Breast epithelium (tissue), 4 donors: ENCODE measurements at regions not wholly inside any gene's neighbourhood (a gene's known extent, or its start where the extent isn't known, plus 50 kb on each side); places are given as distances from the start of the nearest gene placed in this dataset.

Experiments
- DNase-seq, 2 donors: peaks; one replicate each; pipeline ENCODE4 v3.0.0-alpha.2; 2019; ENCODE audit warnings: low spot score in 2 of 2
- H3K27ac ChIP-seq, 2 donors: fragments of 200-600 bp; sonication (generic) in 1 of 2; one replicate each; pipeline ENCODE4 v1.5.1; 2016 to 2019; ENCODE audit warnings: mild to moderate bottlenecking in 1 of 2
- H3K27me3 ChIP-seq, 2 donors: fragments of 200-600 bp; sonication (generic) in 1 of 2; one replicate each; pipeline versions ENCODE4 v1.5.1 to v1.6.0; 2017 to 2019; ENCODE audit warnings: control low read depth in 1 of 2, mild to moderate bottlenecking in 1 of 2
- H3K36me3 ChIP-seq: fragments of 200-600 bp; one replicate; pipeline ENCODE4 v1.5.1; 2019
- H3K4me1 ChIP-seq, 2 donors: fragments of 200-600 bp; sonication (generic); one replicate each; pipeline ENCODE4 v1.5.1; 2016 to 2019; ENCODE audit warnings: control low read depth in 1 of 2
- H3K4me3 ChIP-seq, 3 donors: fragments of 200-600 bp; sonication (generic); 1 replicate in 2 of 3; 2 replicates in 1 of 3; pipeline ENCODE4 v1.5.1; 2016 to 2019; ENCODE audit warnings: mild to moderate bottlenecking in 3 of 3, moderate library complexity in 2 of 3
- H3K9me3 ChIP-seq, 2 donors: fragments of 200-600 bp; sonication (generic) in 1 of 2; one replicate each; pipeline ENCODE4 v1.5.1; 2016 to 2019; ENCODE audit warnings: control low read depth in 1 of 2
- POLR2A ChIP-seq: fragments of 450-650 bp; IDR thresholded peaks from one replicate; pipeline ENCODE4 v1.6.1; 2016; ENCODE audit warnings: antibody characterized with exemption, mild to moderate bottlenecking, moderate library complexity
- POLR2AphosphoS5 ChIP-seq, 3 donors: sonication (generic); formaldehyde crosslinking; IDR thresholded peaks; one replicate each; pipeline ENCODE4 v1.6.1; 2017; ENCODE audit warnings: antibody characterized with exemption in 3 of 3
- intact Hi-C: fragments of 100-400 bp; cut with DNase I; formaldehyde crosslinking; loops from one replicate; pipeline ENCODE4 v1.15.1; 2023; ENCODE audit warnings: low total_unique reads
- TF ChIP-seq, protein P1 (sequence below), 3 donors: fragments of 450-650 bp; IDR thresholded peaks; one replicate each; pipeline ENCODE4 v1.5.1; 2016 to 2017; ENCODE audit warnings: antibody characterized with exemption in 3 of 3, mild to moderate bottlenecking in 3 of 3, moderate library complexity in 3 of 3

DNA sequence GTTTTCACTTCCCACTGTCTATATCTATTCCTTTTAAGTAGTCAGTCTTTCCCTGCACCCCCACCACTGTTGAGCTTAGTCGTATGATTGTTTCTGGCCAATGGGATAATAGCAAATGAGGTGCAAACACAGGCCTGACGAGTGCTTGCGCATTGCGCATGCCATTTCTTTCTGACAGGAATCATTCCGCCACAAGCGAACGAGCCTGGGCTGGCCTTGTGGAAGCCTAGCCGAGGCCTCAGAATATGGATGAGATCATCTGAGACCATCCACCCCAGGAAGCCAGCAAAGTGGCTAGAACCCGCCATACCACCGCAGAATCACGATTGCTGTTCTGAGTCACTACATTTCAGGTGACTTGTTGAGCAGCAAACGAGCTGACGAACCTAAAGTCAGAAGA, 52.2 kb upstream of the PRL start:
- intact Hi-C loops: no loop called here
- no peak for DNase-seq
- Histone ChIP-seq H3K27ac (no peak overlapping the region), H3K4me3 (no peak overlapping the region), H3K9me3 (no peaks in the 10 kb centered on the region), H3K4me1 (no peaks in the 10 kb centered on the region), H3K27me3 (no peaks in the 10 kb centered on the region), H3K36me3 (no peaks in the 10 kb centered on the region)
- TF ChIP-seq POLR2A: no peak
- TF ChIP-seq, protein P1, sequence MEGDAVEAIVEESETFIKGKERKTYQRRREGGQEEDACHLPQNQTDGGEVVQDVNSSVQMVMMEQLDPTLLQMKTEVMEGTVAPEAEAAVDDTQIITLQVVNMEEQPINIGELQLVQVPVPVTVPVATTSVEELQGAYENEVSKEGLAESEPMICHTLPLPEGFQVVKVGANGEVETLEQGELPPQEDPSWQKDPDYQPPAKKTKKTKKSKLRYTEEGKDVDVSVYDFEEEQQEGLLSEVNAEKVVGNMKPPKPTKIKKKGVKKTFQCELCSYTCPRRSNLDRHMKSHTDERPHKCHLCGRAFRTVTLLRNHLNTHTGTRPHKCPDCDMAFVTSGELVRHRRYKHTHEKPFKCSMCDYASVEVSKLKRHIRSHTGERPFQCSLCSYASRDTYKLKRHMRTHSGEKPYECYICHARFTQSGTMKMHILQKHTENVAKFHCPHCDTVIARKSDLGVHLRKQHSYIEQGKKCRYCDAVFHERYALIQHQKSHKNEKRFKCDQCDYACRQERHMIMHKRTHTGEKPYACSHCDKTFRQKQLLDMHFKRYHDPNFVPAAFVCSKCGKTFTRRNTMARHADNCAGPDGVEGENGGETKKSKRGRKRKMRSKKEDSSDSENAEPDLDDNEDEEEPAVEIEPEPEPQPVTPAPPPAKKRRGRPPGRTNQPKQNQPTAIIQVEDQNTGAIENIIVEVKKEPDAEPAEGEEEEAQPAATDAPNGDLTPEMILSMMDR (IDR thresholded peaks at IDR 0.05): no peak
- no peak for TF ChIP-seq POLR2AphosphoS5 (IDR thresholded peaks at IDR 0.05)

DNA sequence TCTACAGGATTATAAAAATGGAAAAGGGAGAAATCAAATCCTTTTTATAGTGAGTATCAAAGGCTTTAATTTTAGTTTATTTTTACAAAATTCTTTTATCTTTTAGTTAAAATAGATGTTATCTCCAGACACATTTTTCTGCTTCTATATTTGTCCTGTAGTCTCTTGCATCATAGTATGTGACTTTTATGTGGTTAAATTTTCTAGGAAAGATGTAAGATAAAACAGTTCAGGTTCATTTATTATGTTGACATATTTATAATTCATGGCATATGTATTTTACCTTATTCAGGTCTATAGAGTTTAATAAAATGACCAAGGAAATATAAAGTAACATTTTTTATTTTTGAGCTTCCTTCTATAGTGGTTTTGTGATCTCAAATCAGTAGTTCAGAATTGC, 52.7 kb upstream of the PRL start:
- Histone ChIP-seq H3K27ac (no peak overlapping the region), H3K4me1 (no peaks in the 10 kb centered on the region), H3K36me3 (no peaks in the 10 kb centered on the region), H3K27me3 (no peaks in the 10 kb centered on the region), H3K4me3 (no peak overlapping the region), H3K9me3 (no peaks in the 10 kb centered on the region)
- intact Hi-C loops: no loop called here
- DNase-seq: no peak
- no peak for TF ChIP-seq POLR2AphosphoS5 (IDR thresholded peaks at IDR 0.05)
- TF ChIP-seq, protein P1 (IDR thresholded peaks at IDR 0.05): no peak
- no peak for TF ChIP-seq POLR2A

DNA sequence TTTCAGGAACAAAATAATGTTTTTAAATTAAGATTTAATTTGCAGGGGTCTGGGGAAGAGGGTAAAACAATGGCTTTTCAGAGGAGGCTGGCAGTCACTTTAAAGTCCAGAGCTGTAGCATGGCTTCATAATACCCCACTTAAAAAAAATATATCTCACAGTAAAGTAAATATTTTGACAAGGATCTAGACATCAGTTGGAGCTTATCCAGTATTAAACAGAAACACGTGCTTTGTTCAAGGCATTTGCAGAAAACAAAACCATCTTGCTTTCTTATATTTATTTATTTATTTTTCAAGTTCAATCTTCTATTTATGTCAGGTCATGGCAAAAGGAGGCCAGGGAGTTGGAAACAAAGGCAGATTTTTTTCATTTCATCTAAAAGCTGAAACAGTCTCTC, 53.3 kb upstream of the PRL start:
- Histone ChIP-seq H3K36me3 (no peaks in the 10 kb centered on the region), H3K27me3 (no peaks in the 10 kb centered on the region), H3K27ac (no peak overlapping the region), H3K4me1 (no peaks in the 10 kb centered on the region), H3K4me3 (no peak overlapping the region), H3K9me3 (no peaks in the 10 kb centered on the region)
- TF ChIP-seq POLR2A (no peak), POLR2AphosphoS5 (IDR thresholded peaks at IDR 0.05) (no peak)
- TF ChIP-seq, protein P1 (IDR thresholded peaks at IDR 0.05): no peak
- intact Hi-C loops: no loop called here
- DNase-seq: no peak

DNA sequence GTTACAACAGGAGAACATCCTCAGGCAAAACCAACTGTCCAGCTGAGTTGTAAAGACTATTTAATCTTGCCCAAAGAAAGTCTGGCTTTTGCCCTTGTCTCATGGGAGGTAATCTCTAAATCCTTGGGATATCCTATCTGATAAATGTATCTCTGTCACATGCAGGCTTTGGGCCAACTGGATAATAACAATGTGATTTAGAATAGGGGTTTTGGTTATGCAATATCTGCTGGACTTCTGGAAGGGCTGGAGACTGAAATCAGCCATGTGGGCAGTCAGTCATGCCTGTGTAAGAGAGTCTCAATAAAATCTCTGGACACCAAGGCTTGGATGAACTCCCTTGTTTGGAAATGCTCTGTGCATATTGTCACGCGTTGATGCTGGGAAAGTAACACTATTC, 56.3 kb upstream of the PRL start:
- intact Hi-C loops: no loop called here
- no peak for TF ChIP-seq POLR2AphosphoS5 (IDR thresholded peaks at IDR 0.05)
- TF ChIP-seq POLR2A: no peak
- TF ChIP-seq, protein P1 (IDR thresholded peaks at IDR 0.05): no peak
- Histone ChIP-seq H3K9me3 (no peaks in the 10 kb centered on the region), H3K27me3 (no peaks in the 10 kb centered on the region), H3K36me3 (no peaks in the 10 kb centered on the region), H3K4me3 (no peak overlapping the region), H3K4me1 (no peaks in the 10 kb centered on the region), H3K27ac (no peak overlapping the region)
- DNase-seq: no peak

DNA sequence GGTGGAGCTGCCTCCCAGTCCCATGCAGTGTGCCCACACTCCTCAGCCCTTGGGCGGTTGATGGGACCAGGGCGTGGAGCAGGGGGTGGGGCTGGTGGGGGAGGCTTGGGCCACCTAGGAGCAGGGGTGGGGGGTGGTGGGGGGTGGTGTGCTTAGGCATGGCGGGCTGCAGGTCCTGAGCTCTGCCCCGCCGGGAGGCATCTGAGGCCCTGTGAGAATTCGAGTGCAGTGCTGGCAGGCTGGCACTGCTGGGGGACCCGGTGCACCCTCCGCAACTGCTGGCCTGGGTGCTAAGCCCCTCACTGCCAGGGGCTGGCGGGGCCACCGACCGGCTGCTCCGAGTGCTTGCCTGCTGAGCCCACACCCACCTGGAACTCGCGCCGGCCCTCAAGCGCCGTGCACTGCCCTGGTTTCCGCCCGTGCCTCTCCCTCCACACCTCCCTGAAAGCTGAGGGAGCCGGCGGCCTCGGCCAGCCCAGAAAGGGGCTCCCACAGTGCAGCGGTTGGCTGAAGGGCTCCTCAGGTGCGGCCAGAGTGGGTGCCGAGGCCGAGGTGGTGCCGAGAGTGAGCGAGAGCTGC, 59.6 kb upstream of the PRL start:
- DNase-seq: no peak
- H3K27me3 ChIP-seq: no peaks in the 10 kb centered on the region
- no peaks in the 10 kb centered on the region for H3K4me1 ChIP-seq
- H3K36me3 ChIP-seq: no peaks in the 10 kb centered on the region
- no peak for TF ChIP-seq POLR2AphosphoS5 (IDR thresholded peaks at IDR 0.05)
- TF ChIP-seq, protein P1 (IDR thresholded peaks at IDR 0.05): no peak
- no peak for TF ChIP-seq POLR2A
- intact Hi-C loops: no loop called here
- no peaks in the 10 kb centered on the region for H3K9me3 ChIP-seq
- H3K4me3 ChIP-seq: no peak overlapping the region
- H3K27ac ChIP-seq: no peak overlapping the region
